ENCODE measurements at regions not wholly inside any gene's neighbourhood (a gene's known extent, or its start where the extent isn't known, plus 50 kb on each side); places are given as distances from the start of the nearest gene placed in this dataset.

DNA sequence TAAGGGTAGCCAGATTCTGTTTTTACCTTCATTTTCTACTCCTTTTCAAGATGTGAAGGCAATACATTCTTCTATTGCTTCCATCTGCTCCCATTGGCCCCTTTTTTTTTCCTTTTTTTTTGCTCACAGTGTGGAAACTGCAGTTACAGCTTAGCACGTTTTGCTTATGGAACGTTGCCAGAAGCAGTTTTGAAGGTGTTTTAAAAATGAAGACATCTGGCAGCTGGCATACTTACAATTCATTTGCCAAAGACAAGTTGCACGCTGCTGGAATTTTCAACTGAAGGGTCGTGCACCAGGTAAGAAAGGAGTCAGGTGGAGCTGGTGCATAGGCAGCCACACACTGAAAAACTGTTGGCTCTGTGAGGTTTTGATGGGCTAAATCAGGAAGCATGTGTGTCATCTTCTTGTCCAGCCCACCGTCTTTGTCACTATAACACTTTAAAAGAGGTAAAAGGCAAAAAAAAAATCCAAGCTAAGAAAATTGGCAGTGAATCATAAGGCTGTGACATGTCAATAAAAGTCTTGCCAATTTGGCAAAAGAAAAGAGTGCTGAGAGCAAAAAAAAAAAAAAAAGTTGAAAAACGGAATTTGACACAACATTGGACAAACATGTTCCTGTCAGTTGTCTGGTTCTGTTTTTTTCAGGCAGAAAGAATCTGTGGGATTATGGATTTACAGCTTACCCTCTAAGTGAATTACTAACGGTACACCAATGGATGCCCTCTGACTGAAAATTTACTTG, 225.4 kb upstream of the SOX2 start (continued):
- no peak for TF ChIP-seq SIN3A (conservative IDR thresholded peaks at IDR 0.05 in 1 of 2, IDR thresholded peaks at IDR 0.05 in 1 of 2; ENCODE audit: low read depth in 1 of 2, low read length in 2 of 2)
